GDM1 (cell line): ENCODE measurements at regions not wholly inside any gene's neighbourhood (a gene's known extent, or its start where the extent isn't known, plus 50 kb on each side); places are given as distances from the start of the nearest gene placed in this dataset.

Experiments used
- DNase-seq: peaks from one replicate; lab custom pipeline; 2025; lab: John Stamatoyannopoulos, UW

GRCh38 chr12:92304371-92305055 is 158.9 kb upstream of the BTG1 start:
- DNase-seq, result no peak

- DNase-seq, result no peak
Measured at GRCh38 chr12:92302041-92302829, 156.6 kb upstream of the BTG1 start.

- no peak for DNase-seq
Measured at GRCh38 chr12:92301356-92301755, 155.7 kb upstream of the BTG1 start.

GRCh38 chr12:92300777-92301176 is 155.1 kb upstream of the BTG1 start:
- no peak for DNase-seq

GRCh38 chr12:92299744-92300143 is 154.1 kb upstream of the BTG1 start:
- DNase-seq, result no peak

- no peak for DNase-seq
Measured at GRCh38 chr12:92299344-92299743, 153.7 kb upstream of the BTG1 start.

- DNase-seq, result no peak
Measured at GRCh38 chr12:92297932-92298696, 152.5 kb upstream of the BTG1 start.

- DNase-seq, result no peak
Measured at GRCh38 chr12:92297405-92297804, 151.8 kb upstream of the BTG1 start.

GRCh38 chr12:92295523-92295922 is 149.9 kb upstream of the BTG1 start:
- DNase-seq, result no peak

- no peak for DNase-seq
Measured at GRCh38 chr12:92294676-92295440, 149.2 kb upstream of the BTG1 start.

- DNase-seq, result no peak
Measured at GRCh38 chr12:92292016-92292415, 146.4 kb upstream of the BTG1 start.

- DNase-seq, result no peak
Measured at GRCh38 chr12:92290886-92291285, 145.2 kb upstream of the BTG1 start.

- no peak for DNase-seq
Measured at GRCh38 chr12:92290350-92290695, 144.7 kb upstream of the BTG1 start.

GRCh38 chr12:92289629-92290349 is 144.1 kb upstream of the BTG1 start:
- DNase-seq, result no peak

GRCh38 chr12:92288561-92288960 is 142.9 kb upstream of the BTG1 start:
- no peak for DNase-seq

- no peak for DNase-seq
Measured at GRCh38 chr12:92278378-92278828, 132.8 kb upstream of the BTG1 start.

- no peak for DNase-seq
Measured at GRCh38 chr12:92277795-92278194, 132.1 kb upstream of the BTG1 start.

GRCh38 chr12:92276276-92276675 is 130.6 kb upstream of the BTG1 start:
- no peak for DNase-seq

GRCh38 chr12:92275443-92276154 is 130.0 kb upstream of the BTG1 start:
- no peak for DNase-seq

- DNase-seq, result no peak
Measured at GRCh38 chr12:92273076-92273475, 127.4 kb upstream of the BTG1 start.
